GM12878 (cell line): ENCODE measurements at regions not wholly inside any gene's neighbourhood (a gene's known extent, or its start where the extent isn't known, plus 50 kb on each side); places are given as distances from the start of the nearest gene placed in this dataset.

ENCODE experiments used
- ATAC-seq: fragments of 200-7000 bp; cut with Tn5 transposase; 3 replicates; pipeline ENCODE4 v1.9.1; 2020; ENCODE audit warnings: mild to moderate bottlenecking, moderate library complexity
- BruUV-seq: library from RNA; stranded (reverse); fragments of 400-500 nt; replicated peaks from 2 replicates; lab custom pipeline; 2021; lab: Mats Ljungman, UMichigan
- CTCF ChIA-PET: fragments of 300-600 bp; sonication (Branson Sonifier 250); formaldehyde crosslinking; extraction: SDS; loops from one replicate; lab custom pipeline; 2021; ENCODE audit warnings: inconsistent platforms; lab: Yijun Ruan, JAX
- POLR2A ChIA-PET: fragments of 350-600 bp; formaldehyde crosslinking; extraction: SDS; loops from one replicate; lab custom pipeline; 2021; ENCODE audit warnings: inconsistent platforms; lab: Charles Lee
- RAD21 ChIA-PET: fragments of 300-600 bp; sonication (Branson Sonifier 250); formaldehyde crosslinking; loops from one replicate; lab custom pipeline; 2023; ENCODE audit warnings: antibody characterized with exemption; ENCODE audit not compliant: unreplicated experiment; lab: Charles Lee
- SMC1A ChIA-PET: fragments of 300-600 bp; sonication (Branson Sonifier 250); formaldehyde crosslinking; loops from one replicate; lab custom pipeline; 2023; ENCODE audit not compliant: unreplicated experiment, uncharacterized antibody; lab: Charles Lee
- DNase-seq: peaks from one replicate; pipeline ENCODE4 v3.0.0-alpha.2; 2011; ENCODE audit warnings: low read depth, low spot score
- FAIRE-seq: peaks from 3 replicates; lab custom pipeline; 2011; peaks lifted over from hg19 to GRCh38; lab: Jason Lieb, UNC
- H2AFZ ChIP-seq: 2 replicates; pipeline ENCODE4 v1.6.0; 2011; ENCODE audit warnings: low read depth, low read length, control low read depth; ENCODE audit not compliant: control insufficient read depth
- H3K27ac ChIP-seq: 2 replicates; pipeline ENCODE4 v1.5.1; 2011; ENCODE audit warnings: control low read depth; ENCODE audit not compliant: control insufficient read depth, insufficient read depth
- H3K27me3 ChIP-seq, 2 experiments: replicated peaks in 1 of 2; 2 replicates each; pipeline versions ENCODE4 v1.6.0 to v1.6.1; 2011; ENCODE audit warnings: low read length in 1 of 2; ENCODE audit not compliant: control insufficient read depth in 2 of 2, insufficient read depth in 2 of 2
- H3K36me3 ChIP-seq, 2 experiments: 2 replicates each; pipeline ENCODE4 v1.5.1; 2011; ENCODE audit warnings: low read length in 1 of 2; ENCODE audit not compliant: control insufficient read depth in 2 of 2, insufficient read depth in 2 of 2
- H3K4me1 ChIP-seq: 2 replicates; pipeline ENCODE4 v1.6.1; 2011; ENCODE audit warnings: mild to moderate bottlenecking, low read length, moderate library complexity, mixed read lengths; ENCODE audit not compliant: control insufficient read depth, insufficient read depth
- H3K4me2 ChIP-seq: 2 replicates; pipeline ENCODE4 v1.6.0; 2011; ENCODE audit warnings: control low read depth; ENCODE audit not compliant: control insufficient read depth, insufficient read depth
- H3K4me3 ChIP-seq: fragments of 200-600 bp; sonication (generic); 2 replicates; pipeline ENCODE4 v1.5.1; 2016
- H3K79me2 ChIP-seq: 2 replicates; pipeline ENCODE4 v1.6.0; 2011; ENCODE audit warnings: low read length; ENCODE audit not compliant: control insufficient read depth, insufficient read depth
- H3K9ac ChIP-seq: 2 replicates; pipeline ENCODE4 v1.8.0; 2011; ENCODE audit warnings: low read length, control low read depth, mixed read lengths; ENCODE audit not compliant: control insufficient read depth, insufficient read depth
- H3K9me3 ChIP-seq: replicated peaks from 3 replicates; pipeline ENCODE4 v1.5.1; 2011; ENCODE audit warnings: mild to moderate bottlenecking, low read length; ENCODE audit not compliant: control insufficient read depth, insufficient read depth
- H4K20me1 ChIP-seq: 2 replicates; pipeline ENCODE4 v1.6.0; 2011; ENCODE audit not compliant: control insufficient read depth, insufficient read depth
- FOXK2 ChIP-seq: fragments of 450-650 bp; IDR thresholded peaks from 2 replicates; pipeline ENCODE4 v1.6.1; 2017; ENCODE audit warnings: mild to moderate bottlenecking, moderate library complexity
- HDGF ChIP-seq: fragments of 450-650 bp; IDR thresholded peaks from 2 replicates; pipeline ENCODE4 v1.6.1; 2016; ENCODE audit warnings: antibody characterized with exemption
- IRF4 ChIP-seq: IDR thresholded peaks from 2 replicates; pipeline ENCODE4 v1.6.1; 2011; ENCODE audit warnings: low read depth, low read length
- MXI1 ChIP-seq: fragments of 150-350 bp; IDR thresholded peaks from 2 replicates; pipeline ENCODE4 v1.6.1; 2011; ENCODE audit warnings: low read depth, mild to moderate bottlenecking, inconsistent platforms, low read length, improper control_type of control experiment
- PML ChIP-seq: IDR thresholded peaks from 2 replicates; pipeline ENCODE4 v1.6.1; 2012; ENCODE audit warnings: low read length, inconsistent platforms
- POLR2AphosphoS5 ChIP-seq: IDR thresholded peaks from 2 replicates; pipeline ENCODE4 v1.6.1; 2011; ENCODE audit warnings: mild to moderate bottlenecking, low read length, inconsistent platforms
- RUNX3 ChIP-seq: IDR thresholded peaks from 2 replicates; pipeline ENCODE4 v1.6.1; 2012; ENCODE audit warnings: low read length, inconsistent platforms
- SMAD1 ChIP-seq: fragments of 450-650 bp; IDR thresholded peaks from 2 replicates; pipeline ENCODE4 v1.6.1; 2018; ENCODE audit warnings: mild to moderate bottlenecking, low read depth; ENCODE audit not compliant: partially characterized antibody
- ZNF217 ChIP-seq: fragments of 450-650 bp; IDR thresholded peaks from 2 replicates; pipeline ENCODE4 v1.6.1; 2017; ENCODE audit warnings: antibody characterized with exemption, mild to moderate bottlenecking
- ZNF24 ChIP-seq: fragments of 450-650 bp; IDR thresholded peaks from 2 replicates; pipeline ENCODE4 v1.6.1; 2017; ENCODE audit warnings: antibody characterized with exemption, mild to moderate bottlenecking
- WGBS: methylation state at CpG from one replicate; pipeline ENCODE4 v1.1.6; 2016; ENCODE audit warnings: low lambda C conversion rate; ENCODE audit not compliant: insufficient replicate concordance, insufficient coverage; ENCODE audit errors: missing lambda C conversion rate; 5-methylcytosine and 5-hydroxymethylcytosine counted together
- in situ Hi-C: fragments of 300-500 bp; cut with MboI; formaldehyde crosslinking; loops from 9 replicates; pipeline ENCODE4 v1.14.3; 2018; ENCODE audit warnings: mixed read lengths
- intact Hi-C: fragments of 100-400 bp; cut with micrococcal nuclease; formaldehyde crosslinking; loops from one replicate; pipeline ENCODE4 v1.14.2; 2022; ENCODE audit not compliant: unreplicated experiment
- TF ChIP-seq, protein P1 (sequence below): fragments of 450-650 bp; IDR thresholded peaks from 2 replicates; pipeline ENCODE4 v1.6.1; 2017; ENCODE audit warnings: low read depth, mild to moderate bottlenecking, moderate library complexity
- TF ChIP-seq, protein P2 (sequence below): fragments of 450-650 bp; IDR thresholded peaks from 2 replicates; pipeline ENCODE4 v1.6.1; 2017; ENCODE audit warnings: mild to moderate bottlenecking
- TF ChIP-seq, protein P3 (sequence below): IDR thresholded peaks from 2 replicates; pipeline ENCODE4 v1.6.1; 2011; ENCODE audit warnings: borderline replicate concordance, low read depth, mild to moderate bottlenecking, moderate library complexity, mixed read lengths, low read length; ENCODE audit not compliant: insufficient read depth; ENCODE audit errors: extremely low read length
- TF ChIP-seq, protein P4 (sequence below): IDR thresholded peaks from 2 replicates; pipeline ENCODE4 v1.6.1; 2012; ENCODE audit warnings: low read depth, low read length, improper control_type of control experiment
- TF ChIP-seq, protein P5 (sequence below): fragments of 450-650 bp; IDR thresholded peaks from 2 replicates; pipeline ENCODE4 v1.6.1; 2018; ENCODE audit warnings: mild to moderate bottlenecking, low read depth, moderate library complexity; ENCODE audit not compliant: partially characterized antibody

DNA sequence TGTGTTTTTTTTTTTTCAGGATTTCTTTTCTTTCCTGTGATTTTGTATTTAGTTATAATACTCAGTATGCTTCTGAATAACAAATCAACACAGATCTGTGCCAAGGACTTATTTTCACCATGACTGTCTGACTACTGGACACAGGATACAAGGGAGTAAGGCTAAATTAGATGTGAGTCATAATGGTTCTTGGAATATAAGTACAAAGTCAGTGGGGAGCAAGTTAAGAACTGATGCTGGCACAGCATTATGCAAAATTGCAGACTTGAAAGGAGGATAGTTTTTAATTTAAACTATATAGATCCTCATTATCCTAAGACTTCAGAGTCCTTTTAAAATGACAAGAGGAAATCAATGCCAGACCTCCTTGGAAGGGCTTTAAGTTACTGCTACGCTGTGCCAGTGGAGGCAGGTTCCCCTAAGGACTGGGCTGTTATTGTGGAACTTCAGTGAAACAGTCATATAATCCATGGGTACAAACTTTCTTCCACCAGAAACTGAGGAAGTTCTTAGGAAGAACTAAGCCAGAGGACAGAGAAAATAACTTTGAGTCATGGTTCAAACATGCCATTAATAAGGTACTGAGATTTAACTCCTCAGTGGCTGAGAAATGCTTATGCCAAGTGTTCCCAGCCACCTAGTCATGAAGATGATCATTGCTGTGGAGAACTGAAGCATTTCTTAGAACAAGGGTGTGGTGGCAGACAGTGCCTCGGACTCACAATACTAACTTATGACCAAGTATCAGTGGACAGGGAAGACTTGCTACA, 531.2 kb downstream of the HTR7 start:
- ChIA-PET POLR2A (no interaction called here), SMC1A (no interaction called here), CTCF (no interaction called here), RAD21 (no interaction called here)
- Histone ChIP-seq H3K4me2 (no peak overlapping the region), H3K9me3 (no peaks in the 10 kb centered on the region), H3K27me3 (no peaks in the 10 kb centered on the region), H3K4me3 (no peak overlapping the region), H4K20me1 (no peaks in the 10 kb centered on the region), H3K27ac (no peak overlapping the region), H3K9ac (no peak overlapping the region), H3K4me1 (no peaks in the 10 kb centered on the region), H3K79me2 (no peaks in the 10 kb centered on the region), H3K36me3 (no peaks in the 10 kb centered on the region), H2AFZ (no peak overlapping the region)
- BruUV-seq, result no TSS peak
- in situ Hi-C loops, result no loop called here
- ATAC-seq, result no peak
- intact Hi-C loops, result no loop called here
- TF ChIP-seq SMAD1, result no peak
- no peak for TF ChIP-seq IRF4
- TF ChIP-seq RUNX3, result no peak
- TF ChIP-seq, protein P1, sequence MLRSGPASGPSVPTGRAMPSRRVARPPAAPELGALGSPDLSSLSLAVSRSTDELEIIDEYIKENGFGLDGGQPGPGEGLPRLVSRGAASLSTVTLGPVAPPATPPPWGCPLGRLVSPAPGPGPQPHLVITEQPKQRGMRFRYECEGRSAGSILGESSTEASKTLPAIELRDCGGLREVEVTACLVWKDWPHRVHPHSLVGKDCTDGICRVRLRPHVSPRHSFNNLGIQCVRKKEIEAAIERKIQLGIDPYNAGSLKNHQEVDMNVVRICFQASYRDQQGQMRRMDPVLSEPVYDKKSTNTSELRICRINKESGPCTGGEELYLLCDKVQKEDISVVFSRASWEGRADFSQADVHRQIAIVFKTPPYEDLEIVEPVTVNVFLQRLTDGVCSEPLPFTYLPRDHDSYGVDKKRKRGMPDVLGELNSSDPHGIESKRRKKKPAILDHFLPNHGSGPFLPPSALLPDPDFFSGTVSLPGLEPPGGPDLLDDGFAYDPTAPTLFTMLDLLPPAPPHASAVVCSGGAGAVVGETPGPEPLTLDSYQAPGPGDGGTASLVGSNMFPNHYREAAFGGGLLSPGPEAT, result no peak
- TF ChIP-seq, protein P2, sequence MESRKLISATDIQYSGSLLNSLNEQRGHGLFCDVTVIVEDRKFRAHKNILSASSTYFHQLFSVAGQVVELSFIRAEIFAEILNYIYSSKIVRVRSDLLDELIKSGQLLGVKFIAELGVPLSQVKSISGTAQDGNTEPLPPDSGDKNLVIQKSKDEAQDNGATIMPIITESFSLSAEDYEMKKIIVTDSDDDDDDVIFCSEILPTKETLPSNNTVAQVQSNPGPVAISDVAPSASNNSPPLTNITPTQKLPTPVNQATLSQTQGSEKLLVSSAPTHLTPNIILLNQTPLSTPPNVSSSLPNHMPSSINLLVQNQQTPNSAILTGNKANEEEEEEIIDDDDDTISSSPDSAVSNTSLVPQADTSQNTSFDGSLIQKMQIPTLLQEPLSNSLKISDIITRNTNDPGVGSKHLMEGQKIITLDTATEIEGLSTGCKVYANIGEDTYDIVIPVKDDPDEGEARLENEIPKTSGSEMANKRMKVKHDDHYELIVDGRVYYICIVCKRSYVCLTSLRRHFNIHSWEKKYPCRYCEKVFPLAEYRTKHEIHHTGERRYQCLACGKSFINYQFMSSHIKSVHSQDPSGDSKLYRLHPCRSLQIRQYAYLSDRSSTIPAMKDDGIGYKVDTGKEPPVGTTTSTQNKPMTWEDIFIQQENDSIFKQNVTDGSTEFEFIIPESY, result no peak
- TF ChIP-seq FOXK2, result no peak
- no peak for TF ChIP-seq PML
- TF ChIP-seq, protein P3, sequence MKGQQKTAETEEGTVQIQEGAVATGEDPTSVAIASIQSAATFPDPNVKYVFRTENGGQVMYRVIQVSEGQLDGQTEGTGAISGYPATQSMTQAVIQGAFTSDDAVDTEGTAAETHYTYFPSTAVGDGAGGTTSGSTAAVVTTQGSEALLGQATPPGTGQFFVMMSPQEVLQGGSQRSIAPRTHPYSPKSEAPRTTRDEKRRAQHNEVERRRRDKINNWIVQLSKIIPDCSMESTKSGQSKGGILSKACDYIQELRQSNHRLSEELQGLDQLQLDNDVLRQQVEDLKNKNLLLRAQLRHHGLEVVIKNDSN, result no peak
- TF ChIP-seq ZNF24, result no peak
- no peak for TF ChIP-seq POLR2AphosphoS5
- TF ChIP-seq, protein P4, sequence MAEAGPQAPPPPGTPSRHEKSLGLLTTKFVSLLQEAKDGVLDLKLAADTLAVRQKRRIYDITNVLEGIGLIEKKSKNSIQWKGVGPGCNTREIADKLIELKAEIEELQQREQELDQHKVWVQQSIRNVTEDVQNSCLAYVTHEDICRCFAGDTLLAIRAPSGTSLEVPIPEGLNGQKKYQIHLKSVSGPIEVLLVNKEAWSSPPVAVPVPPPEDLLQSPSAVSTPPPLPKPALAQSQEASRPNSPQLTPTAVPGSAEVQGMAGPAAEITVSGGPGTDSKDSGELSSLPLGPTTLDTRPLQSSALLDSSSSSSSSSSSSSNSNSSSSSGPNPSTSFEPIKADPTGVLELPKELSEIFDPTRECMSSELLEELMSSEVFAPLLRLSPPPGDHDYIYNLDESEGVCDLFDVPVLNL, result no peak
- no peak for TF ChIP-seq HDGF
- TF ChIP-seq ZNF217, result no peak
- no peak for TF ChIP-seq MXI1
- TF ChIP-seq, protein P5, sequence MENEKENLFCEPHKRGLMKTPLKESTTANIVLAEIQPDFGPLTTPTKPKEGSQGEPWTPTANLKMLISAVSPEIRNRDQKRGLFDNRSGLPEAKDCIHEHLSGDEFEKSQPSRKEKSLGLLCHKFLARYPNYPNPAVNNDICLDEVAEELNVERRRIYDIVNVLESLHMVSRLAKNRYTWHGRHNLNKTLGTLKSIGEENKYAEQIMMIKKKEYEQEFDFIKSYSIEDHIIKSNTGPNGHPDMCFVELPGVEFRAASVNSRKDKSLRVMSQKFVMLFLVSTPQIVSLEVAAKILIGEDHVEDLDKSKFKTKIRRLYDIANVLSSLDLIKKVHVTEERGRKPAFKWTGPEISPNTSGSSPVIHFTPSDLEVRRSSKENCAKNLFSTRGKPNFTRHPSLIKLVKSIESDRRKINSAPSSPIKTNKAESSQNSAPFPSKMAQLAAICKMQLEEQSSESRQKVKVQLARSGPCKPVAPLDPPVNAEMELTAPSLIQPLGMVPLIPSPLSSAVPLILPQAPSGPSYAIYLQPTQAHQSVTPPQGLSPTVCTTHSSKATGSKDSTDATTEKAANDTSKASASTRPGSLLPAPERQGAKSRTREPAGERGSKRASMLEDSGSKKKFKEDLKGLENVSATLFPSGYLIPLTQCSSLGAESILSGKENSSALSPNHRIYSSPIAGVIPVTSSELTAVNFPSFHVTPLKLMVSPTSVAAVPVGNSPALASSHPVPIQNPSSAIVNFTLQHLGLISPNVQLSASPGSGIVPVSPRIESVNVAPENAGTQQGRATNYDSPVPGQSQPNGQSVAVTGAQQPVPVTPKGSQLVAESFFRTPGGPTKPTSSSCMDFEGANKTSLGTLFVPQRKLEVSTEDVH, result no peak
- WGBS, result 31% methylated on average over 2 of the region's 2 CpGs
- FAIRE-seq, result no peak
- no peak for DNase-seq
